Ishikawa (cell line): ENCODE measurements at regions not wholly inside any gene's neighbourhood (a gene's known extent, or its start where the extent isn't known, plus 50 kb on each side); places are given as distances from the start of the nearest gene placed in this dataset.

Experiments
- CEBPB ChIP-seq: IDR thresholded peaks from 2 replicates; pipeline ENCODE4 v1.6.1; 2012
- CREB1 ChIP-seq: IDR thresholded peaks from 2 replicates; pipeline ENCODE4 v1.6.1; 2012; ENCODE audit warnings: low read depth
- EP300 ChIP-seq: IDR thresholded peaks from 2 replicates; pipeline ENCODE4 v1.6.1; 2012; ENCODE audit warnings: borderline replicate concordance
- FOXM1 ChIP-seq: IDR thresholded peaks from 2 replicates; pipeline ENCODE4 v1.6.1; 2012; ENCODE audit warnings: low read depth, borderline replicate concordance
- NFIC ChIP-seq: IDR thresholded peaks from 2 replicates; pipeline ENCODE4 v1.6.1; 2012
- RAD21 ChIP-seq: IDR thresholded peaks from 2 replicates; pipeline ENCODE4 v1.6.1; 2012; ENCODE audit warnings: low read depth
- TAF1 ChIP-seq: IDR thresholded peaks from 2 replicates; pipeline ENCODE4 v1.6.1; 2012; ENCODE audit warnings: low read depth, mild to moderate bottlenecking
- TEAD4 ChIP-seq: IDR thresholded peaks from 2 replicates; pipeline ENCODE4 v1.6.1; 2012
- ZBTB7A ChIP-seq: IDR thresholded peaks from 2 replicates; pipeline ENCODE4 v1.6.1; 2012; ENCODE audit warnings: low read depth
- TF ChIP-seq, protein P1 (sequence below): IDR thresholded peaks from 2 replicates; pipeline ENCODE4 v1.6.1; 2012
- TF ChIP-seq, protein P2 (sequence below): IDR thresholded peaks from 2 replicates; pipeline ENCODE4 v1.6.1; 2012; ENCODE audit warnings: low read depth, mild to moderate bottlenecking

DNA sequence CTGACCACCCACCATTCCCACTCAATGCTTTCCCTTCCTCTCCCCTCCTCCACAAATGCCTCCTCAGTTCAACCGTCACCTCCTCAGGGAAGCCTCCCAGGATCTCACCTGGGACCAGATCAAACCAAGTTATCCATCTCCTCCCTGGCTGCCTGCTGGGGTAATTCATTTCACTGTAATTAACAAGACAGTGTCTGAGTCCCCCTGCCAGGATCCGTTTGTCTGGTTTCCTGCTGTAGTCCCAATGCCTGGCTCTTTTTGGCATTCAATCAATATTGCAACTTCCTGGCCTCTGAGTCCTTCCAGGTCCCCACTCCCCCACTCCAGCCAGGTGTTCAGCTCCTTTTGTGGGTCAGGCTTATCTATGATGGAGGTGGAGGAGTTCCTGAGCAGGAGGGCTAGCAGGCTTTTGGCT lies 687.7 kb downstream of the PTPRU start:
- TF ChIP-seq, protein P1, sequence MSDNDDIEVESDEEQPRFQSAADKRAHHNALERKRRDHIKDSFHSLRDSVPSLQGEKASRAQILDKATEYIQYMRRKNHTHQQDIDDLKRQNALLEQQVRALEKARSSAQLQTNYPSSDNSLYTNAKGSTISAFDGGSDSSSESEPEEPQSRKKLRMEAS: no peak
- TF ChIP-seq EP300 (no peak), NFIC (no peak), FOXM1 (no peak), TAF1 (no peak), ZBTB7A (no peak), CEBPB (no peak), TEAD4 (no peak), RAD21 (no peak), CREB1 (no peak)
- TF ChIP-seq, protein P2, sequence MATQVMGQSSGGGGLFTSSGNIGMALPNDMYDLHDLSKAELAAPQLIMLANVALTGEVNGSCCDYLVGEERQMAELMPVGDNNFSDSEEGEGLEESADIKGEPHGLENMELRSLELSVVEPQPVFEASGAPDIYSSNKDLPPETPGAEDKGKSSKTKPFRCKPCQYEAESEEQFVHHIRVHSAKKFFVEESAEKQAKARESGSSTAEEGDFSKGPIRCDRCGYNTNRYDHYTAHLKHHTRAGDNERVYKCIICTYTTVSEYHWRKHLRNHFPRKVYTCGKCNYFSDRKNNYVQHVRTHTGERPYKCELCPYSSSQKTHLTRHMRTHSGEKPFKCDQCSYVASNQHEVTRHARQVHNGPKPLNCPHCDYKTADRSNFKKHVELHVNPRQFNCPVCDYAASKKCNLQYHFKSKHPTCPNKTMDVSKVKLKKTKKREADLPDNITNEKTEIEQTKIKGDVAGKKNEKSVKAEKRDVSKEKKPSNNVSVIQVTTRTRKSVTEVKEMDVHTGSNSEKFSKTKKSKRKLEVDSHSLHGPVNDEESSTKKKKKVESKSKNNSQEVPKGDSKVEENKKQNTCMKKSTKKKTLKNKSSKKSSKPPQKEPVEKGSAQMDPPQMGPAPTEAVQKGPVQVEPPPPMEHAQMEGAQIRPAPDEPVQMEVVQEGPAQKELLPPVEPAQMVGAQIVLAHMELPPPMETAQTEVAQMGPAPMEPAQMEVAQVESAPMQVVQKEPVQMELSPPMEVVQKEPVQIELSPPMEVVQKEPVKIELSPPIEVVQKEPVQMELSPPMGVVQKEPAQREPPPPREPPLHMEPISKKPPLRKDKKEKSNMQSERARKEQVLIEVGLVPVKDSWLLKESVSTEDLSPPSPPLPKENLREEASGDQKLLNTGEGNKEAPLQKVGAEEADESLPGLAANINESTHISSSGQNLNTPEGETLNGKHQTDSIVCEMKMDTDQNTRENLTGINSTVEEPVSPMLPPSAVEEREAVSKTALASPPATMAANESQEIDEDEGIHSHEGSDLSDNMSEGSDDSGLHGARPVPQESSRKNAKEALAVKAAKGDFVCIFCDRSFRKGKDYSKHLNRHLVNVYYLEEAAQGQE: no peak
